HG03521 (cell line): ENCODE measurements at regions not wholly inside any gene's neighbourhood (a gene's known extent, or its start where the extent isn't known, plus 50 kb on each side); places are given as distances from the start of the nearest gene placed in this dataset.

Source experiments
- ATAC-seq: cut with Tn5 transposase; IDR thresholded peaks from one replicate; pipeline ENCODE4 v1.9.1; 2021; ENCODE audit warnings: mild to moderate bottlenecking, moderate library complexity; ENCODE audit not compliant: unreplicated experiment

DNA sequence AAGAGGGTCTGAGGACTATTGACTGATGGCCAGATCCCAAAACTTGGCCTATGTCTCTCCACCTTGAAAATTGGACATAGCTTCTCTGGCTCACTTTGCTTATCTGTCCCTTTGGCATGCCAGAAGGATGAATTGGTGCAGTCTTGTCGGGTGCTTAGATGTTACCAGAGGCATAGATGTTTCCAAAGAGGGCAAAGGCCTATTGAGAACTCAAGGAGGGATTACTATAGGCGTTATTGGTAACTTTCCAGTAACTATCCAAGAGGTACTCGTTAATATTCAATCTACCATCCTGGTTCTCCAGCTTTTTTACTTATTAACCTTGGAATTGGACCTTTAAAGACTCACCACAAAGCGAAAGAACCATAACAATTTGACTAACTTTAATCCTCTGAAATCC is 368.3 kb upstream of the ESRRG start:
- no peak for ATAC-seq

DNA sequence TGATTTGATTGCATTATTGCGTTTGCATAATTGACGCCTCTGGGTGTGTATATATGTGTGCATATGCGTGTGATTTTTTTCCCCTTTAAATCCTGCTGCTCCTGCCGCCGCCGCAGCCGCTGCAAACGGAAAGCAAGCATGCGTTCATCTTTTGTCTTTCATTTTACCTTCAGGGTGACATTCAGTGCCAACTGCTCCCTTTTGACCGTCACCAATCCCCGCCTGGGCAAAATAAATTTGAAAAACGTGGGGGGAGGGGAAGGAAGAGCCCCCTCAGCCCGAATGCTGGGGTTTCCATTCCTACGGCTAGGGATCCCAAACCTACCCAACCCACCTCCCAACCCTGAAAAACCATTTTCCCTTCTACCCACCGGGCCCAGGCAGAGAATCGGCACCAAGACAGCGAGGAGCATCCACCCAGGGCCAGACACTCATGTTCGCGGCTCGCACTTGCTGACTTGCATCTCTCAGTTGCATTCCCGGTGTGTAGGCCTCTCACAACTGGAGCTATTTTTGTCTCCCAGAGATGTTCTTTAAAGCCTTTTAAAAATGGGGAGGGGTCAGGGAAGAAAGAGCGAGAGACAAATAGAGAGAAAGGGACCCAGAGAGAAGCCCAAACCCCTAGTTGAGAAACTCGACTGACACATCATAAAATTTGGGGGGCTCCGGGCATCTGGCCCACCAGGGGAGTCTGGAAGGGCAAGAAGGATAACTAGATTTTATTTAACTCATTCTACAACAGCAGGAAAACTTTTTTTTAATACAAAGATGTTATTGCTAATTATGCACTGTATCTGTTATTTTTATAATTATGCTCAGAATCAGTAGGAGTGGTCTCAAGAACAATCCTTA is 367.1 kb upstream of the ESRRG start:
- ATAC-seq: no peak

DNA sequence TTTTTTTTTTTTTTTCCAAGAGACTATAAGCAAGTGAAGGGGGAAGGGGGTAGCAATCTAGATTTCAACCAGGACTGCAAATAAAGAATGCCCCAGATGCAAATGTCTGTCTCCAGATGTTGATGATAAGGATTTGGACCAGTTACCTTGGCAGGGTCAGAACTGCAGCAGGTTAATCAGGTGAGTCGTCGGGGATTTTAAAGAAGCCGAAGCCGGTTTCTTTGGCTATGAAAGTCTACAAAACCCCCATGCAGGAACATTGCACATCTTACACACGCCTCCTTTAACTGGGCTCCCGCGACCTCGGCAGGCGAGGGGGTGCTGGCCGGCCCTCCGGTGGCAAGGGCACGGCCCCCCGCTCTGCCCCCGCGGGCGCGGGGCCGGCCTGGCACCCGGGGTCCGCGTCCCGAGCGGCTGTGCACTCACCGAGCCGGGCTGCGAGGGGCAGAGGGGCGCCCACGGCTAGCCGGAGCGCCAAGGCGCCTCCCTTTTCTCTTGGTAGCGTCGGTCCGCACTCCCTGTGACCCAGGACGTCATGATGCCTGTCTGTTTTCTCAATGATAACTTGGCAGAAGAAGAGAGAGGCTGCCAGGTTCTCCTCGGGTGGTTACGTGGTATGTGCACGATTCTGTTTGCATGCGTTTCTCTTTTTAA is 366.3 kb upstream of the ESRRG start:
- ATAC-seq: no peak

DNA sequence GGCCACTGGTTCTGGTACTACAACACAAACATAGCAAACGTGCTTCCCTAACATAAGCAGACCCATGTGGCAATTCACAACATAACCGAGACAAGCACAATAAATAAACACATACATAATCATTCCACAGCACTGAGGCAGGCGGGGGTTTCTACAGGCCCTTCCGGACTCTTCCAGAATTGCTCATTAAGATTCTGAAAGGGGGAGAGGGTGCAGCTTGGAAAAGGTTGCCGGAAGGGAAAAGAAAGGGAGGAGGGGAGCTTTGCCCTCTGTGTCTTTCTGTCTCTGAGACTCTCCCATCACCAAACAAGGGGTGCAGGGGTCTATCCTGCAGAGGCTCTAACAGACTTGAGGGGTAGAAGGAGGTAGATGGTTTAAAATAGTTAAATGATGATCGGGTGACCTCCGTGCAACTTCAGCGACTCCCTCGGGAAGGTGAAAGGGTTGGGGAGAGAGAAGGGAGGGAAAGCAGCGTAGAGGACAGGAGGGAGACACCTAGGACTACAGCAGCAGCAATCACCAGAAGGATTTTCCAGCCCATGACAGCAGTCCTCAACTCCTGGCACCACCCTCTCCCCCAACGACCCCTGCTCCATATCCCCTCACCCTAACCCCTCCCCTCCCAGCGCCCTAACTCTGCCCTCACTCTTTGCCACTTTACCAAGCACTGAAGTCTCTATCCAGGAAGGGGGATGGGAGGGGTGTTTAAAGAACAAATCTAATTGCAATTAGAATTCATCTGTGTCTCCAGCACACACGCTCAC is 365.5 kb upstream of the ESRRG start:
- no peak for ATAC-seq

DNA sequence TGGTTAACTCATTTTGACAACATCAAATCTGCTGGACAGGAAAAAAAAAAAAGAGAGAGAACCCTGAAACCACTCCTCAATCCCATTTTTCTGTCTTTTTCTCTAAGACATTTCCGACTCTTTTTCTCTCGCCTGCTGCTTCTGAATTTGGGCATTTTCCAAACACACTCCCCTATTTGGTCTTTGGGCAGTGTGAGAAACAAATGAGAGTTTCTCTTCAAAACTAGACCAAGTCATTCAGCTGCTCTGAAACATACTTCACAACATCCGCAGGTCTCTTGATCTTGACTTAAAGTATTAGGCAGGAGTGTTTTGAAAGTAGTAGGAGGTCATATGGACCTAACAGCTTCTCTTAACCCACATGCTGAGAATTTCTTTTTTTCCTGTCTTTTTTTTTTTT is 364.8 kb upstream of the ESRRG start:
- ATAC-seq: no peak

DNA sequence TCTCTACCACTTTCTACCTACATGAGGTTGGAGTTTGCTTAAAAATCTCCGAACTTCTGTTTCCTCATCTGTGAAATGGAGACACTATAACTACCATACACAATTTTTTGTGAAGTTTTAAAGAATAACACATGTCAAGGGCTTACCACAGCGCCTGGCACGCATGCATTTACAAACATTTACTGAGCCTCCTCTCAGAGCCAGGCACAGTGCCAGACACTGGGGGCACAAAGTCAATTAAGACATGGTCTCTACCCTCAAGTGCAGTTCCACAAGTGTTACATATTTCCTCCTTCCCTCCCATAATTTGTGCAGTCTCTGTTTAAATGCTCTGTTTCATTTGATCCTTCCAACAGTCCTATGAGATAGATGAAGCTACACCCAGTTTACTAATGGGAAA is 356.4 kb upstream of the ESRRG start:
- ATAC-seq: no peak

DNA sequence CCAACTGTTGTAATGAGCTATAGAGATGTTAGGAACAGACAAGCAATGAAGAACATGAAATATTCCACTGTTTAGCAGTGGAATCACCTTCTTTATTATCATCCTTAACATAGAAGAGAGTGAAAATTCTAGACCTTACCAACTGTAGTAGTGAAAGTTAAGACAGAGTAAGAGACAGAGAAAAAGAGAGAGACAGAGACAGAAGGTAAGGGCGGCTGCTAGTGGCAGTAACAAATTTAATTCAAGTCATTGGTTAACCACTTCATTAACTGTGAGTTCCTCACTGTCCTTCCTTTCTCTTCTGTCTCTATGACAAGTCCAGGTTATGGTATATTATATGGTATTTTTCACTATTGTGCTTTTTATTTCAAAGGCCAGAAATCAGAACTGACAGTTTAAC is 355.7 kb upstream of the ESRRG start:
- no peak for ATAC-seq

DNA sequence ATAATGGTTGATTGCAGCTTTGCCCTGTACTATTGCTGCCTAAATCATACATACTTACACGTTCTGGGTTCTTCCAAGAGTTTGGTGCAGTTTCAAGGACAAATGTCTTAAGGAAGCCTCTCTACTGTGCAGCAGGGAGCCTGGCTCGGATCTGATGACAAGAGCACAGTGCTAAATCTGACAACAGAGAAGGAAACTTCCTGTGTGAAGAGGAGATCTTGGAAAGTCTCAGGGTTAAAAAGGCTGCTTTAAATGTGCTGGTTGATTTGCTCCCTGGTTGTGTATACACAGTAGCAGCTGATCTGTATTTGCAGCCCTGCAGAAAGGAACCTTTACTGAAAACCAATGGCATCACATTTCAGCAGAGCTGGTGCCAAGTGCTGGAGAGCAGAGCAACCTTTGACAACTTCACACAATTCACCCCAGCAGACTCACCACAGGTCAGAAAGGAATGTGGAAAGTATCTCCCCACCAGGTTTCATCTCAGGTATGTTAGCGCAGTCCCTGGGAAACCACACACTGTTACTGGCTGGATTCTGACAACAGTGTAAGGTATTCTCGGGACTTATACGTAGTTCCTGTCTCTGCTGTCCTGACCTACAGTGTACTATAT is 355.0 kb upstream of the ESRRG start:
- no peak for ATAC-seq

DNA sequence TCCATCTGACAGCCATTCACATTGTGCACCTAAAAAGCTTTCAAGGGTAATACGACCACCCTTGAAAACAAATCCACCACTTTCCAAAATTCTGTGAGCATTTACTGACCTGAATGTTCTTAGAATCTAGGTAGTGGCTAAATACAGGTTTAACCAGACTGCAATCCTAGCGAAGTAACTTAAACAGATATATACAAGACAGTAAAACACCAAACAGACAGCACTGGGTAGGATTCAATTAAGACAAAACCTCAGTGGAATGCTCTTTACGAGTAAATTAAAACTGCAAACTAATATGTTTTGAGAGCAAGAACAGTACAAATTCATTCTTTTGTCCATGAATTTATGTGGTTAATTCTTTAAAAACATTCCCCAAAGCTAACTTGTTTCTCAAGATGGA is 354.2 kb upstream of the ESRRG start:
- ATAC-seq: no peak

DNA sequence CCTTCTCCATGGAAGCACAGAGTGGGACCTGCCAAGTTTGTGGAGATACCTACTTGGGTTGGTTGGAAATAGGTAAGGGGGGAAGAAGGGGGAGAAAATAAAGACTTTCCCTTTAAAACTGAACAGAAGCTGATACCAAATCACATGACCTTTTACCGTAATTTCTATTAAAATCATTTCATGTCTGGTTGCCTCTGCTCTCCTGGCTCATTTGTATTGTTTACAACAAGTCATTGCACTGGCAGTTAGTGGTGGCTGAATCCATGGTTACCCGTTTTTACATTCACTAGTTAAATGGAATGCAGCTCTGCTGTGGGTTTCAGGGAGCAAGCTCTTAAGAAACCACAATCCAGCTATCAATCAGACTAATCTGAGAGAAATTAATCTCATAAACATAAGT is 353.7 kb upstream of the ESRRG start:
- ATAC-seq: no peak

DNA sequence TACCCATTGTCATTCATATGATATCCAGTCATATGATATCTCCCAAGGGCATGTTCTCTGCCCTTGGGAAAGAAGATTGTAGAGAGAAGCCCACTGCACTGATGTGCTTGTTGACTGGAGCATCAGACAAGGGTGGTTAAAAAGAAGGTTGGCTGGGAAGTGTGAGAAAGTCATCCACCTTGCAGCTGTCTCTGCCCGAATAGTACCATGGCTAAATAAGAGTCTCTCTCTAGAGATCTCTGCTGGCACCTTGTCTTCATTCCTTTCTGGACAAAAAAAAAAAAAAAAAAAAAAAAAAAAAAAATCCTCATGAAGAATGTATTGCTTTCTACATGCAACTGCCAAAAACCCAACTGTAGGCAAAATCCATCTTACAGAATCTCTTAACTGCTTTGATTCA is 349.7 kb upstream of the ESRRG start:
- ATAC-seq: no peak

DNA sequence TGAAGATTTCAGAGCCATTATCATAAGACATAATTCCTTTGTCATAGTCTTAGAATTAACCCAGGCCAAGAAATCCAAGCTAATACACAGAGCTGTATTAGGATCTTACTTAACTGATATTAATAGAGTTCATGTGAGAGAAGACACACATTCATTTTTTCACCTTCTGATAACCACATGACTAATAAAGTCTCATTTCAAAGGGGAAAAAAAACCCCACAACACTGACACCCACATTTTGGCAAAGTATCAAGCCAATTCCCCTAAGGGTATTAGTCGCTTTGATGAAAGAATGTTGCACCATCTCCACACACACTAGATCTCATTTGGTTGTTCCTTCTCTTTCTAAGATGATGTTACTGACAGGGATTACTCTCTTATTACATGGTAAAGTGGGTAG is 344.4 kb upstream of the ESRRG start:
- ATAC-seq: no peak

DNA sequence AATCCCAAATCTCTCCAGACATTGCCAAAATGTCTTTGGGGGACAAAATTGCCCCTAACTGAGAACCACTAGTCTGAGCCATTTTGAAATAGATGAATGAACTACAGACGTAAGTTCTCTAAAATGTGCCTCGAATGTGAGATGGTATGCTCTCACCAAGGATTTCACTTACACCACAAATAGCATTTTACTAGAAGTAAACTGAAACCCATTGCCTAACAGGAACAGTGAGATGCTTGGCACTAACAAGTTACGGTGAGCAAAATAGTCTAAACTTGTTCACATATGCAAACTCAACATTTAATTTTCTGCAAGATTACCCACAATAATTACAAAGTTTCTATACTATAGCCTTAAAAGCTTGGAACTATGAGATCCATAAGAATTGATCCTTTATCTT is 343.6 kb upstream of the ESRRG start:
- no peak for ATAC-seq

DNA sequence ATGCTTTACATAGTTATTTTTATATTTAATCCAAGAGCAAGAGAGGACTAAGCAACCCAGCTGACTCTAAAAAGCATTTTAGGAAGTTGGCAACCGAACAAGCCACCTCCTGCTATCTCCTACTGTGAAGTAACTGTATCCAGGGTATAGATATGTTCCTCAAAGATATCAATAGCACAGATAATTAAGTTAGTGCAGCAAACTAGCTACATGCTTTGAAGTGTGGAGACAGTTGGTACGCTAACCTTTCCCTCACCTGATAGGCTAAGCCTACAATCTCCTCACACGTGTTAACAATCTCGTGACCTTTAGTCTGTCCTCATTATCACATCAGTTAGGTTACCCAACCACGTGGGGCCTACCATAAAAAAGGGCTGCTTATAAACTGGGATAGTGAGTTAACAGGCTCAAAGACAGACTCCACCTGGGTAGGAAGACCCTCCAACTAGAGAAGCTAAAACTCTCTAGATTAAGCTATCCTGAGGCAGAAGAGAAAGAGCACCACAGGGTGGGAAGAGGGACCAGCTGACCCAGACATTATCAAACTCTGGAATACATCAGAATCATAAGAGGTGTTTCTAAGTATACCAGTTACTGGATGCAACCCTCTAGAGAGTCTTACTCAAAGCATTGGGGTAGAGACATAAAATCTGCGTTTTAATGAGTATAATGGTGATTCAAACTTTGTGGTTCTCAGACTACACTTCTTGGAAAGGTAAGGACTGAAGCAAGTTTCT is 340.1 kb upstream of the ESRRG start:
- ATAC-seq: no peak

DNA sequence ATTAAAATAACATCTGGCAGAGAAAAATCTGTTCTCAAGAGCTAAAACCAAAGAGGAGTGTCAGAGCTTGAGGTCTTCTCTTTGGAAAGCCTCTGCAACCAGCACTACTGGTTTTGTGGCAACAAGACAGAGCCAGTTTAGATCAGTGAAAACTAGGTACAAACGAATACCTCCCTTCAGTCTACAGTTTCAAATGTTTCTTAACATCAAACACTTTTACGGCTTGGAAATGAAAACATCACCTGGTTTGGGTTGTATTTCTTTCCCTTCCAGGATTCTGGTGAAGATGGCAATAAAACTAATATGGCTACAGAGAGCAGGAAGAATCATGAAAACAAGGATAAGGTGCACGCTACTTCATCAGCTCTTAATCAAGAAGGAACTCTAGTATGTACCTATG is 339.4 kb upstream of the ESRRG start:
- no peak for ATAC-seq

DNA sequence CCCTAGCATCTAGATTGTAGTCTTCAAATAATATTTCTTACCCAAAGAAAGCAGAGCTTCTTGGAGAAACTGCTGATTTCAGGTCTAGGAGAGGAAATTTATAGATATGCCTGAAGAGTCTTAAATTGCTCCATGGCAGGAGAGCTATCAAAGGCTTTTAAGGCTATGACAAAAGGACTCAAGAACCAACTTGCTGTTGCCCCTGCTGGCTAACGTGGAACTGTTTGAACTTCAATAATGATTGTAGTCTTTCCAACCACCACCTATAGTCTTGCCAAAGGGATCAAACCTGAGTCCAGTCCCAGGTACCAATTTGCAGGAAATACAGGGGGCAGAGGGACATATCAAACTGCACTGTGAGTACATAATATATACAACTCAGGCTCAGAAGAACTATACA is 336.2 kb upstream of the ESRRG start:
- no peak for ATAC-seq

DNA sequence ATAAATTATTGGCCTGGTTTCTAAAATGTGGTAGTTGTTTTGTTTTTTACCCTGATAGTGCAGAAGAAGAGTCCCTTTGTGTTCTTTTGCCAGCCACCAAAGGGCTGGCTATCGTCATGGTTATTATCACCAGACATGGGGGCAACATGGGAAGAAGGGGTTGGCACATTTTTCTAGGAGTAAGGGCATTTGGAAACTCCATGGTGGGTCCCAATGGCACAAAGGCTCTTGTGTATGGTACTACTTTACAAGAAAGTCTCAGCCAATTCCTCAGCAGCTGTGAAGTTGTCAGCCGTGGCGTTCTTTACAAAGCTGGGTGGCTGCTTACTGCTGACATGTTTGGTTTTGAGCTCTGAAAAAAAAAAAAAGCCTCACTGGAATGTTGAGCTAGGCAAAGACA is 330.4 kb upstream of the ESRRG start:
- ATAC-seq: no peak

DNA sequence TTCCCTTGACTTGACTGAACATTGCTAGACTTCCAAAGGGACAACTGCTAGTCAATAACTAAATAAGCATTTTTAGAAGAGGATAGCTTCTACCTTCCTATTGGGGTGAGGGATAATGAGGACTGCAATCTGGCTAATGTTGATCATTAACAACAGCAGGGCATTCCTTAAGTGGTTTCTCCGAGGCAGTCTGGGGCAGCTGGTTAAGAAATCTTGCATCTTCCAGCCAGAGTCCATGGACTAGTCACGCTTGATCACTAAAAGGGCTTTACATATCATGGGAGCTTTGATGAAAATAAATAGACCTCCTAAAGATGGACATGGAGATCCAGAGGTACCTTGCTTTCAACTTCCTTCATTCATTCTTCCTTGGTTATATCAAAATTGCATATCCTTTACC is 329.4 kb upstream of the ESRRG start:
- ATAC-seq: no peak

DNA sequence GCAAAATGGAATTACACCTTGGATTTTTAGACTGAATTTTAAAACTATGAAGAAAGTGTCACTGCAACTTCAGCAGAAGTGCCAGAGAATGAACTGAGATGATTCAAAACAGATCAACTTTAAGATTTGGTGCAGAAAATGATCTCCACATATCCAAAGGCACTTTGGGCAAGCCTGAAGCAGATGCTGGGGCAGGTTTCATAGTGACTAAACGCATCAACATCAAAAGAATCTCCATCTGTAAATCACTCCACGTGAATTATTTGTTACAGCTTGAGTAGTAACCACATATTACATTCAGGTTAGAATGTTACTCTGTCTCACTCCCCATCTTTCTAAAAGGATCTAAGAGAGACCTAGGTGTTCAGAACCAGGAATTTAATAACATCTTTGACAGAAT is 329.0 kb upstream of the ESRRG start:
- no peak for ATAC-seq

DNA sequence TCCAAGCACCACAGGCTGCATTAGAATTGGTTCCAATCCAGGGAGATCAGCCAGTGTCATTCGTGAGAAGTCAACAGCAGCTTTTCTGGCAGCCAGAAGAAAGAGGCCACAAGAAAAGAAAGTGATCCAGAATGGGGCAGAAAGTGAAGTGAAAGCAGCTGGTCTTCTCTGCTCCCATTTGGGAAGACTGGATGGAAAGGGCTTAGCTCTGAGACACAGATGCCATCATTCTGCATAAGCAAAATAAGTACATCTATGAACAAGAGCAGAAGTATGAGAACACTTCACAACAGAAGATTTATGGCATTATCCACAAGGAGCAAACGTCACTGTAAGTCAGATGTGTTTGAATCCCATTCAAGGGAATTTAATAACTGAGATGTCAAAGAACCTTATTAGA is 326.5 kb upstream of the ESRRG start:
- ATAC-seq: no peak

DNA sequence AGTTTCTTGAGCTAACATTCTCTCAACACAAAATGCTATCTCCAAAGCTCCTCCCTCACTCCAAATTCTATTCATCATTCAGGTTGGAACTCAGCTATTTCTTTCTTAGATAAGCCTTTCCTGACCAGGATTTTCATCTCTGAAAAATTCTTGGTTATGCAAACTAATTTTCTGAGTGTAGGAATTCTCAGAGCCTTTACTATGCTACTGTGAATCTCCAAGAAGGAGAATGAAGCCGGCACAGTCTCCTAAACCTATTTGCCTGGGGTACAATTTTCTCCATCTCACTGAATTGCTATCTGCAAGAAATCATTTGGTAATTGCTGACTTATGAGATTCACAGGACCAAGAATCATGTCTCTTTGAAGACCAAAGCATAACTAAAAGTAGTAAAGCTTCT is 325.9 kb upstream of the ESRRG start:
- ATAC-seq: no peak
